Neuronal stem cell (in vitro differentiated cells): ENCODE measurements at regions not wholly inside any gene's neighbourhood (a gene's known extent, or its start where the extent isn't known, plus 50 kb on each side); places are given as distances from the start of the nearest gene placed in this dataset.
"Not testable (repeated sequence)": the region's sequence is repeated elsewhere in the genome, so short reads cannot be mapped to it uniquely, and the experiment has no call there.

Experiments
- DNase-seq: peaks from one replicate; pipeline ENCODE4 v3.0.0-alpha.2; 2013; ENCODE audit warnings: low spot score
- H2AFZ ChIP-seq: one replicate; pipeline ENCODE4 v1.6.1; 2013; ENCODE audit warnings: mild to moderate bottlenecking, low read length, inconsistent platforms
- H2AK5ac ChIP-seq: 2 replicates; pipeline ENCODE4 v1.6.1; 2013; ENCODE audit warnings: low read depth, mild to moderate bottlenecking, inconsistent platforms, low read length, moderate library complexity, mixed read lengths
- H2BK120ac ChIP-seq: 2 replicates; pipeline ENCODE4 v1.6.1; 2013; ENCODE audit warnings: low read depth, mild to moderate bottlenecking, inconsistent platforms, low read length, moderate library complexity, mixed read lengths
- H2BK12ac ChIP-seq: one replicate; pipeline ENCODE4 v1.6.1; 2013; ENCODE audit warnings: low read length, inconsistent platforms
- H2BK15ac ChIP-seq: 2 replicates; pipeline ENCODE4 v1.6.1; 2013; ENCODE audit warnings: mild to moderate bottlenecking, low read length, inconsistent platforms, mixed read lengths
- H2BK5ac ChIP-seq: one replicate; pipeline ENCODE4 v1.6.1; 2013; ENCODE audit warnings: inconsistent platforms, mild to moderate bottlenecking, low read length, moderate library complexity
- H3K14ac ChIP-seq: one replicate; pipeline ENCODE4 v1.6.1; 2013; ENCODE audit warnings: low read length, inconsistent platforms
- H3K18ac ChIP-seq: 2 replicates; pipeline ENCODE4 v1.6.1; 2013; ENCODE audit warnings: low read length, inconsistent platforms
- H3K23ac ChIP-seq: 2 replicates; pipeline ENCODE4 v1.6.1; 2013; ENCODE audit warnings: low read depth, mild to moderate bottlenecking, mixed read lengths, low read length, inconsistent platforms; ENCODE audit not compliant: poor library complexity
- H3K27ac ChIP-seq: replicated peaks from 3 replicates; pipeline ENCODE4 v1.5.1; 2013; ENCODE audit warnings: low read length, inconsistent platforms
- H3K27me3 ChIP-seq, 3 experiments: 2 replicates each; pipeline ENCODE4 v1.6.1; 2013; ENCODE audit warnings: low read length in 3 of 3, mild to moderate bottlenecking in 2 of 3, inconsistent platforms in 1 of 3, low read depth in 1 of 3, mixed read lengths in 1 of 3, moderate library complexity in 1 of 3; ENCODE audit not compliant: control insufficient read depth in 3 of 3, insufficient read depth in 3 of 3
- H3K36me3 ChIP-seq, 2 donors: replicated peaks in 1 of 2; 2 replicates each; pipeline ENCODE4 v1.6.1; 2013; ENCODE audit warnings: low read length in 2 of 2; ENCODE audit not compliant: control insufficient read depth in 2 of 2, insufficient read depth in 2 of 2
- H3K4ac ChIP-seq: 2 replicates; pipeline ENCODE4 v1.6.1; 2013; ENCODE audit warnings: inconsistent platforms, mild to moderate bottlenecking, low read length, moderate library complexity
- H3K4me1 ChIP-seq, 2 donors: 1 replicate in 1 of 2; 2 replicates in 1 of 2; pipeline ENCODE4 v1.6.1; 2013; ENCODE audit warnings: low read length in 2 of 2, low read depth in 1 of 2; ENCODE audit not compliant: control insufficient read depth in 2 of 2, insufficient read depth in 1 of 2
- H3K4me2 ChIP-seq: one replicate; pipeline ENCODE4 v1.6.1; 2013; ENCODE audit warnings: mild to moderate bottlenecking, low read length, inconsistent platforms; ENCODE audit not compliant: insufficient read depth, poor library complexity, severe bottlenecking
- H3K4me3 ChIP-seq, 2 donors: 2 replicates each; pipeline ENCODE4 v1.5.1; 2013; ENCODE audit warnings: low read length in 2 of 2, mild to moderate bottlenecking in 2 of 2, inconsistent platforms in 1 of 2, moderate library complexity in 1 of 2
- H3K79me1 ChIP-seq: one replicate; pipeline ENCODE4 v1.6.1; 2013; ENCODE audit warnings: low read depth, mild to moderate bottlenecking, inconsistent platforms, low read length, moderate library complexity
- H3K9ac ChIP-seq: one replicate; pipeline ENCODE4 v1.6.1; 2013; ENCODE audit warnings: mild to moderate bottlenecking, low read depth, low read length, inconsistent platforms; ENCODE audit not compliant: poor library complexity
- H3K9me3 ChIP-seq, 2 donors: replicated peaks in 1 of 2; 2 replicates each; pipeline versions ENCODE3 to v1.6.1; 2013; ENCODE audit warnings: low read length in 2 of 2, mild to moderate bottlenecking in 2 of 2, inconsistent platforms in 1 of 2, low read depth in 1 of 2, mixed read lengths in 1 of 2, moderate library complexity in 1 of 2; ENCODE audit not compliant: control insufficient read depth in 2 of 2, insufficient read depth in 1 of 2
- H4K8ac ChIP-seq: one replicate; pipeline ENCODE4 v1.6.1; 2013; ENCODE audit warnings: low read depth, mild to moderate bottlenecking, inconsistent platforms, low read length, moderate library complexity
- H4K91ac ChIP-seq: one replicate; pipeline ENCODE4 v1.6.1; 2013; ENCODE audit warnings: low read length, low read depth, mild to moderate bottlenecking, inconsistent platforms; ENCODE audit not compliant: poor library complexity
- WGBS, 2 donors: extraction: QIAGEN DNeasy Blood & Tissue Kit; methylation state at CpG; one replicate each; pipeline ENCODE4 v1.1.7; 2013; ENCODE audit warnings: missing lambda C conversion rate in 2 of 2, mixed read lengths in 1 of 2; ENCODE audit not compliant: insufficient read length in 2 of 2, insufficient replicate concordance in 1 of 2; ENCODE audit errors: extremely low coverage in 2 of 2; 5-methylcytosine and 5-hydroxymethylcytosine counted together

- H3K27me3 ChIP-seq: no peaks in the 10 kb centered on the region
- H3K18ac ChIP-seq: no peak overlapping the region
- H3K23ac ChIP-seq: no peak overlapping the region
- H2AK5ac ChIP-seq: no peak overlapping the region
- no peaks in the 10 kb centered on the region for H3K4me1 ChIP-seq
- no peak overlapping the region for H2BK5ac ChIP-seq
- H3K79me1 ChIP-seq: no peaks in the 10 kb centered on the region
- H4K91ac ChIP-seq: no peak overlapping the region
- H2BK12ac ChIP-seq: no peak overlapping the region
- no peak overlapping the region for H3K9ac ChIP-seq
- H2BK120ac ChIP-seq: no peak overlapping the region
- no peak overlapping the region for H3K4me3 ChIP-seq
- H2BK15ac ChIP-seq: no peak overlapping the region
- H2AFZ ChIP-seq: no peak overlapping the region
- H3K36me3 ChIP-seq: no peaks in the 10 kb centered on the region
- no peak overlapping the region for H3K4me2 ChIP-seq
- H4K8ac ChIP-seq: no peak overlapping the region
- no peak for DNase-seq
- WGBS, 2 donors: no CpG with 5 or more reads among the region's 3 CpGs
- no peak overlapping the region for H3K27ac ChIP-seq
- no peak overlapping the region for H3K14ac ChIP-seq
- H3K9me3 ChIP-seq: no peaks in the 10 kb centered on the region
- H3K4ac ChIP-seq: no peak overlapping the region
Observed at GRCh38 chr4:100014616-100015015, 64.5 kb upstream of the H2AZ1 start.

- no CpG with 5 or more reads among the region's 1 CpG for WGBS, 2 donors
- no peaks in the 10 kb centered on the region for H3K79me1 ChIP-seq
- H2BK15ac ChIP-seq: no peak overlapping the region
- H2BK12ac ChIP-seq: no peak overlapping the region
- no peak overlapping the region for H3K27ac ChIP-seq
- no peak overlapping the region for H2BK5ac ChIP-seq
- no peak overlapping the region for H3K4me3 ChIP-seq
- no peak overlapping the region for H3K9ac ChIP-seq
- peaks cover 0 to 1% of the 10 kb centered on the region in 2 donors for H3K9me3 ChIP-seq
- no peak overlapping the region for H4K91ac ChIP-seq
- H3K14ac ChIP-seq: no peak overlapping the region
- no peak overlapping the region for H2AK5ac ChIP-seq
- H3K4me2 ChIP-seq: no peak overlapping the region
- H3K4ac ChIP-seq: no peak overlapping the region
- DNase-seq: no peak
- H3K23ac ChIP-seq: no peak overlapping the region
- no peak overlapping the region for H2BK120ac ChIP-seq
- H3K36me3 ChIP-seq: no peaks in the 10 kb centered on the region
- no peak overlapping the region for H4K8ac ChIP-seq
- H3K18ac ChIP-seq: no peak overlapping the region
- no peak overlapping the region for H2AFZ ChIP-seq
- no peaks in the 10 kb centered on the region for H3K27me3 ChIP-seq
- no peaks in the 10 kb centered on the region for H3K4me1 ChIP-seq
Observed at GRCh38 chr4:100009490-100009889, 59.4 kb upstream of the H2AZ1 start.

DNA sequence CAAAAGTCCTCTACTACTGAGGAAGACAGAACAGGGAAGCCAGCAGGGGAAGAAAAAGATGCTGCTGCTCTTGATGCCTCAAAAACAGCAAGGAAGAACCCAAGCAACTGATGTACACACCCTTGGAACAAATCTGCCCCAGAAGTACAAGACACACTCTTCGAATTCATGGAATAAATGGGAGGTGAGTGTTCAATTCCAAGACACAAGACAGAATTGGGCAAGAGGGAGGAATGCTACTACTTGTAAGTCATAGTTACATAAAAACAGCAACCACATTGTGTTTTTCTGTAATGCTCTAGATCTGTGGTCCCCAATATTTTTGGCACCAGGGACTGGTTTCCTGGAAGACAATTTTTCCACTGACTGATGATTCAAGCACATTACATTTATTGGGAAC lies 58.0 kb upstream of the H2AZ1 start:
- Histone ChIP-seq H3K79me1 (no peaks in the 10 kb centered on the region), H3K27ac (no peak overlapping the region), H2BK15ac (no peak overlapping the region), H3K27me3 (no peaks in the 10 kb centered on the region), H2BK12ac (no peak overlapping the region), H4K91ac (no peak overlapping the region), H3K4me1 (no peaks in the 10 kb centered on the region), H3K14ac (no peak overlapping the region), H3K4me2 (no peak overlapping the region), H2AK5ac (no peak overlapping the region), H3K9ac (no peak overlapping the region), H2BK120ac (no peak overlapping the region), H3K9me3 (peaks cover 0 to 1% of the 10 kb centered on the region in 2 donors), H3K4me3 (no peak overlapping the region), H3K36me3 (no peaks in the 10 kb centered on the region), H3K18ac (no peak overlapping the region), H2BK5ac (no peak overlapping the region), H2AFZ (no peak overlapping the region), H4K8ac (no peak overlapping the region), H3K23ac (no peak overlapping the region), H3K4ac (no peak overlapping the region)
- no peak for DNase-seq
- WGBS, 2 donors: no CpG with 5 or more reads among the region's 1 CpG

DNA sequence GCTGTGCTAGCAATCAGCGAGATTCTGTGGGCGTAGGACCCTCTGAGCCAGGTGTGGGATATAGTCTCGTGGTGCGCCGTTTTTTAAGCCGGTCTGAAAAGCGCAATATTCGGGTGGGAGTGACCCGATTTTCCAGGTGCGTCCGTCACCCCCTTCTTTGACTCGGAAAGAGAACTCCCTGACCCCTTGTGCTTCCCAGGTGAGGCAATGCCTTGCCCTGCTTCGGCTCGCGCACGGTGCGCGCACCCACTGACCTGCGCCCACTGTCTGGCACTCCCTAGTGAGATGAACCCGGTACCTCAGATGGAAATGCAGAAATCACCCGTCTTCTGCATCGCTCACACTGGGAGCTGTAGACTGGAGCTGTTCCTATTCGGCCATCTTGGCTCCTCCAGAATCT lies 56.1 kb upstream of the H2AZ1 start:
- not testable (repeated sequence) for H3K9ac ChIP-seq, H3K14ac ChIP-seq, H2BK15ac ChIP-seq, H2BK12ac ChIP-seq, H3K4me2 ChIP-seq, H3K18ac ChIP-seq, DNase-seq, H2BK5ac ChIP-seq, H2AFZ ChIP-seq, H4K8ac ChIP-seq, H3K36me3 ChIP-seq, H2AK5ac ChIP-seq, H2BK120ac ChIP-seq, H3K27me3 ChIP-seq, H3K4me1 ChIP-seq, H3K4ac ChIP-seq, H3K23ac ChIP-seq, H3K4me3 ChIP-seq, H4K91ac ChIP-seq, H3K9me3 ChIP-seq, H3K27ac ChIP-seq, H3K79me1 ChIP-seq
- no CpG with 5 or more reads among the region's 23 CpGs for WGBS, 2 donors
